Activated CD4-positive, alpha-beta T cell treated with anti-CD3 and anti-CD28 coated beads for 1 hour (primary cell): ENCODE measurements at regions not wholly inside any gene's neighbourhood (a gene's known extent, or its start where the extent isn't known, plus 50 kb on each side); places are given as distances from the start of the nearest gene placed in this dataset.

Source experiments
- DNase-seq: peaks from one replicate; pipeline ENCODE4 v3.0.0-alpha.2; 2020

- no peak for DNase-seq
Measured at GRCh38 chr10:113219446-113219845, 269.4 kb downstream of the TCF7L2 start.

- no peak for DNase-seq
Measured at GRCh38 chr10:113221756-113222168, 271.7 kb downstream of the TCF7L2 start.

GRCh38 chr10:113222207-113222606, 272.2 kb downstream of the TCF7L2 start:
- no peak for DNase-seq

GRCh38 chr10:113225364-113225763, 275.3 kb downstream of the TCF7L2 start:
- no peak for DNase-seq

- DNase-seq: no peak
Measured at GRCh38 chr10:113225903-113226302, 275.9 kb downstream of the TCF7L2 start.

- no peak for DNase-seq
Measured at GRCh38 chr10:113226399-113226798, 276.4 kb downstream of the TCF7L2 start.

GRCh38 chr10:113226831-113227445, 276.9 kb downstream of the TCF7L2 start:
- DNase-seq: no peak

- DNase-seq: no peak
Measured at GRCh38 chr10:113228530-113228929, 278.5 kb downstream of the TCF7L2 start.

GRCh38 chr10:113230011-113230610, 280.1 kb downstream of the TCF7L2 start:
- DNase-seq: no peak

GRCh38 chr10:113232928-113233511, 283.0 kb downstream of the TCF7L2 start:
- DNase-seq: no peak

- no peak for DNase-seq
Measured at GRCh38 chr10:113234481-113234880, 284.4 kb downstream of the TCF7L2 start.

- DNase-seq: no peak
Measured at GRCh38 chr10:113235508-113235907, 285.5 kb downstream of the TCF7L2 start.

- DNase-seq: no peak
Measured at GRCh38 chr10:113236998-113237397, 287.0 kb downstream of the TCF7L2 start.

- no peak for DNase-seq
Measured at GRCh38 chr10:113239566-113240350, 289.7 kb downstream of the TCF7L2 start.

- no peak for DNase-seq
Measured at GRCh38 chr10:113240736-113241135, 290.7 kb downstream of the TCF7L2 start.

- DNase-seq: no peak
Measured at GRCh38 chr10:113241599-113242360, 291.7 kb downstream of the TCF7L2 start.

GRCh38 chr10:113243311-113243710, 293.3 kb downstream of the TCF7L2 start:
- no peak for DNase-seq

GRCh38 chr10:113244750-113245149, 294.7 kb downstream of the TCF7L2 start:
- DNase-seq: no peak

GRCh38 chr10:113245286-113245685, 295.2 kb downstream of the TCF7L2 start:
- DNase-seq: no peak

- no peak for DNase-seq
Measured at GRCh38 chr10:113247050-113247449, 297.0 kb downstream of the TCF7L2 start.

- no peak for DNase-seq
Measured at GRCh38 chr10:113252650-113253618, 299.9 kb upstream of the HABP2 start.
